Tibial artery (tissue), 4 donors: ENCODE measurements at regions not wholly inside any gene's neighbourhood (a gene's known extent, or its start where the extent isn't known, plus 50 kb on each side); places are given as distances from the start of the nearest gene placed in this dataset.
A peak's percentile ranks its signal among the peaks of the same experiment; 100 is the strongest.

Experiments used
- DNase-seq, 2 donors: peaks; one replicate each; pipeline ENCODE4 v3.0.0-alpha.2; 2019
- H3K27ac ChIP-seq, 2 donors: fragments of 200-600 bp; sonication (generic) in 1 of 2; 1 replicate in 1 of 2; 2 replicates in 1 of 2; pipeline ENCODE4 v1.5.1; 2018 to 2019; ENCODE audit warnings: mild to moderate bottlenecking in 1 of 2
- H3K27me3 ChIP-seq, 2 donors: fragments of 200-600 bp; sonication (generic) in 1 of 2; one replicate each; pipeline versions ENCODE4 v1.5.1 to v1.6.0; 2016 to 2019
- H3K36me3 ChIP-seq, 3 donors: fragments of 200-600 bp; sonication (generic) in 2 of 3; one replicate each; pipeline ENCODE4 v1.5.1; 2016 to 2019; ENCODE audit warnings: mild to moderate bottlenecking in 2 of 3
- H3K4me1 ChIP-seq, 4 donors: fragments of 200-600 bp; sonication (generic) in 2 of 4; 1 replicate in 3 of 4; 2 replicates in 1 of 4; pipeline ENCODE4 v1.5.1; 2016 to 2019
- H3K4me3 ChIP-seq, 2 donors: fragments of 200-600 bp; sonication (generic) in 1 of 2; 1 replicate in 1 of 2; 2 replicates in 1 of 2; pipeline ENCODE4 v1.5.1; 2018 to 2019; ENCODE audit warnings: mild to moderate bottlenecking in 2 of 2
- H3K9me3 ChIP-seq, 3 donors: fragments of 200-600 bp; sonication (generic) in 1 of 3; one replicate each; pipeline ENCODE4 v1.5.1; 2016 to 2019
- CTCF ChIP-seq, 2 experiments: fragments of 200-600 bp in 1 of 2; fragments of 450-650 bp in 1 of 2; IDR thresholded peaks; one replicate each; pipeline ENCODE4 v1.5.1; 2017 to 2019; ENCODE audit warnings: antibody characterized with exemption in 2 of 2, mild to moderate bottlenecking in 1 of 2, moderate library complexity in 1 of 2
- intact Hi-C: fragments of 100-400 bp; cut with DNase I; formaldehyde crosslinking; loops from one replicate; pipeline ENCODE4 v1.15.0; 2023; ENCODE audit warnings: low total_unique reads

GRCh38 chr14:53444677-53445312 is 291.7 kb upstream of the DDHD1 start:
- H3K27me3 ChIP-seq = no peaks in the 10 kb centered on the region
- intact Hi-C loops = no loop called here
- H3K4me3 ChIP-seq = no peak overlapping the region
- no peaks in the 10 kb centered on the region for H3K9me3 ChIP-seq
- DNase-seq = no peak
- no peak for TF ChIP-seq CTCF (IDR thresholded peaks at IDR 0.05)
- H3K4me1 ChIP-seq = no peaks in the 10 kb centered on the region
- no peak overlapping the region for H3K27ac ChIP-seq
- H3K36me3 ChIP-seq = no peaks in the 10 kb centered on the region

- no peaks in the 10 kb centered on the region for H3K27me3 ChIP-seq
- TF ChIP-seq CTCF (IDR thresholded peaks at IDR 0.05) = no peak
- intact Hi-C loops = no loop called here
- H3K9me3 ChIP-seq = no peaks in the 10 kb centered on the region
- no peak for DNase-seq
- no peaks in the 10 kb centered on the region for H3K36me3 ChIP-seq
- no peak overlapping the region for H3K4me3 ChIP-seq
- no peak overlapping the region for H3K27ac ChIP-seq
- H3K4me1 ChIP-seq = no peaks in the 10 kb centered on the region
These were observed 288.7 kb upstream of the DDHD1 start for GRCh38 chr14:53441789-53442188.

- H3K4me3 ChIP-seq = no peak overlapping the region
- H3K27me3 ChIP-seq = no peaks in the 10 kb centered on the region
- H3K27ac ChIP-seq = no peak overlapping the region
- no peaks in the 10 kb centered on the region for H3K36me3 ChIP-seq
- intact Hi-C loops = no loop called here
- no peaks in the 10 kb centered on the region for H3K9me3 ChIP-seq
- TF ChIP-seq CTCF (IDR thresholded peaks at IDR 0.05) = no peak
- DNase-seq = no peak
- no peaks in the 10 kb centered on the region for H3K4me1 ChIP-seq
These were observed 284.7 kb upstream of the DDHD1 start for GRCh38 chr14:53437858-53438257.

- peak in 1 of 2 experiments; percentile 18 for TF ChIP-seq CTCF (IDR thresholded peaks at IDR 0.05)
- H3K4me3 ChIP-seq = no peak overlapping the region
- no peaks in the 10 kb centered on the region for H3K9me3 ChIP-seq
- no peak overlapping the region for H3K27ac ChIP-seq
- intact Hi-C loops = no loop called here
- DNase-seq = no peak
- no peaks in the 10 kb centered on the region for H3K27me3 ChIP-seq
- H3K36me3 ChIP-seq = no peaks in the 10 kb centered on the region
- no peaks in the 10 kb centered on the region for H3K4me1 ChIP-seq
These were observed 279.3 kb upstream of the DDHD1 start for GRCh38 chr14:53432378-53432802.

GRCh38 chr14:53430870-53431269 is 277.7 kb upstream of the DDHD1 start:
- intact Hi-C loops = no loop called here
- Histone ChIP-seq H3K4me3 (no peak overlapping the region), H3K36me3 (no peaks in the 10 kb centered on the region), H3K27ac (no peak overlapping the region), H3K9me3 (no peaks in the 10 kb centered on the region), H3K27me3 (no peaks in the 10 kb centered on the region), H3K4me1 (no peaks in the 10 kb centered on the region)
- no peak for TF ChIP-seq CTCF (IDR thresholded peaks at IDR 0.05)
- DNase-seq = no peak
